Retinal pigment epithelial cell (primary cell): ENCODE measurements at regions not wholly inside any gene's neighbourhood (a gene's known extent, or its start where the extent isn't known, plus 50 kb on each side); places are given as distances from the start of the nearest gene placed in this dataset.

ENCODE experiments used
- DNase-seq: peaks from one replicate; pipeline ENCODE4 v3.0.0-alpha.2; 2010; ENCODE audit warnings: low read depth
- H3K4me3 ChIP-seq: 2 replicates; pipeline ENCODE4 v1.5.1; 2011; ENCODE audit warnings: mild to moderate bottlenecking, low read length, control low read depth, moderate library complexity
- TF ChIP-seq, protein P1 (sequence below): conservative IDR thresholded peaks from 2 replicates; pipeline ENCODE4 v1.5.1; 2011; ENCODE audit warnings: low read depth, low read length, control low read depth, inconsistent platforms

DNA sequence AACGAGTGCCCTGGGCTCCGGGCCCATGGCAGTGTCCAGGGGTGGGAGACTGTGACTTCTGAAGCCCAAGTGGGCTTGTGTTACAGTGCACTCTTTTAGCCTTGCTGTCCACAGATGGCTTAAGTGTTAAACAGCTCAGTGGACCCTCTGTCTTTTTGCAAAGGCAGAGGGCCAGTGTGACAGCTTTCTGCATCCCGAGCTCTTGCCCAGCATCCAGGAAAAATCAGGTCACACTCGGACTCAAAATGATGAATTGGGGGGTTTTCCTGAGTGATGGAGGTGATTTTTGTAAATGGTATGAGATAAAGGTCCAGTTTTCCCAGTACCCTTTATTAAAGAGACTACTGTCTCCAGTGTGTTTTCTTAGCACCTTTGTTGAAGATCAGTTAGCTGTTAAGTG lies 321.3 kb upstream of the GRAMD2B start:
- DNase-seq, result no peak
- TF ChIP-seq, protein P1, sequence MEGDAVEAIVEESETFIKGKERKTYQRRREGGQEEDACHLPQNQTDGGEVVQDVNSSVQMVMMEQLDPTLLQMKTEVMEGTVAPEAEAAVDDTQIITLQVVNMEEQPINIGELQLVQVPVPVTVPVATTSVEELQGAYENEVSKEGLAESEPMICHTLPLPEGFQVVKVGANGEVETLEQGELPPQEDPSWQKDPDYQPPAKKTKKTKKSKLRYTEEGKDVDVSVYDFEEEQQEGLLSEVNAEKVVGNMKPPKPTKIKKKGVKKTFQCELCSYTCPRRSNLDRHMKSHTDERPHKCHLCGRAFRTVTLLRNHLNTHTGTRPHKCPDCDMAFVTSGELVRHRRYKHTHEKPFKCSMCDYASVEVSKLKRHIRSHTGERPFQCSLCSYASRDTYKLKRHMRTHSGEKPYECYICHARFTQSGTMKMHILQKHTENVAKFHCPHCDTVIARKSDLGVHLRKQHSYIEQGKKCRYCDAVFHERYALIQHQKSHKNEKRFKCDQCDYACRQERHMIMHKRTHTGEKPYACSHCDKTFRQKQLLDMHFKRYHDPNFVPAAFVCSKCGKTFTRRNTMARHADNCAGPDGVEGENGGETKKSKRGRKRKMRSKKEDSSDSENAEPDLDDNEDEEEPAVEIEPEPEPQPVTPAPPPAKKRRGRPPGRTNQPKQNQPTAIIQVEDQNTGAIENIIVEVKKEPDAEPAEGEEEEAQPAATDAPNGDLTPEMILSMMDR, result no peak
- no peak overlapping the region for H3K4me3 ChIP-seq

- no peak for DNase-seq
- H3K4me3 ChIP-seq, result no peak overlapping the region
- TF ChIP-seq, protein P1, result no peak
These were observed 320.2 kb upstream of the GRAMD2B start for GRCh38 chr5:126103050-126103449.

DNA sequence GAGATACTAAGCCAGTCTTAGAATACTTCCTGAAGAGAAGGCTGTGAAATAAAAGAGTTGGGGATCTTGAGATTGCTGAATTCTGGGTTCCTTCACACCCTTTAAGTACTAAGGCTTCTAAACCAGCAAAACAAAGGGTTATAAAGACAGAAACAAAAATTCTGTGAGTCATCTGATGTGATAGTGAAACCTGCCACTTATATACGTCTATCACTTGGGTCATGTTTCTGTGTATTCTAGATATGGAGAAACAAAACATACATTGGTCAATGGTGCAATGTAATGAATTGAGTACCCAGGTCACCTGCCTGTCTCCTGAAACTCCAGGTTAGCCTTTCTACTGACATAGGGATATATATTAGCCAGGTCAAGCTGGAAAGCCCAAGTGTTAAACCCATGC lies 319.3 kb upstream of the GRAMD2B start:
- DNase-seq, result no peak
- H3K4me3 ChIP-seq, result no peak overlapping the region
- TF ChIP-seq, protein P1, result no peak

GRCh38 chr5:126104341-126104740 lies 318.9 kb upstream of the GRAMD2B start:
- TF ChIP-seq, protein P1, result no peak
- DNase-seq, result no peak
- H3K4me3 ChIP-seq, result no peak overlapping the region

DNA sequence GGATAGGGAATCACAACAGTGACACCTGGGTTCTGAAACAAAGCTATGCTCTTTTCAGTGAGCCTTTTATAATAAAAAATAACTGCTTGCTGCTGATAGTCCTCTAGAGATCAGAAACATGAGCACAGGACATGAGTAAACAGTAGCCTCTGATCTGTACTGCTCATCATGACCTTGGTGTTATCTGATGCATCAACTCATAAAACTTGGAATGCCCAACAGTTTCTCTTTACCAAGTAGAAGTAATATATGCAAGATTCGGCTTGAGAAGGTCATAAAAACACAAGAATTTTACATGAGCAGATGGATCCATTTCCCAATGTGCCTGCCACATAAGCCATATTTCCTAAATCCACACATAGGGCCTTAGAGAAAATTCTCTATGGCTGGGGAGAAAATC lies 318.3 kb upstream of the GRAMD2B start:
- no peak for DNase-seq
- H3K4me3 ChIP-seq, result no peak overlapping the region
- TF ChIP-seq, protein P1, result no peak

- H3K4me3 ChIP-seq, result no peak overlapping the region
- TF ChIP-seq, protein P1, result no peak
- DNase-seq, result no peak
These were observed 317.2 kb upstream of the GRAMD2B start for GRCh38 chr5:126106029-126106428.

DNA sequence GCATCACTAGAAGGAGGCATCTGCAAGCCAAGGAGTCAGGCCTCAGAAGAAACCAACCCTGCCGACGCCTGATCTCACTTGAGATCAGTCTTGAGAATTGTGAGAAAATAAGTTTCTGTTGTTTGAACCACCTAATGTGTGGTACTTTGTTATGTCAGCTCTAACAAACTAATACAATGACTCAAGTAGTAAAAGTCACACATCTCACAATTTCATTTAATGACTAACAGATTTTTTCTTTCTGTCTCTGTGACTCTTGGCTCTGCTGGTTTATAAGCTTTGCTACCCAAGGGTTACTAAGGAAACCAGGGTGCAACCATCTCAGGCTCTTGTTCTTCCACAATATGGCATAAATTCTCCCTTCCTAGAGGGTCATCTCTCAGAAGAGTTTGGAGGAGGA lies 315.8 kb upstream of the GRAMD2B start:
- no peak for DNase-seq
- TF ChIP-seq, protein P1, result no peak
- H3K4me3 ChIP-seq, result no peak overlapping the region
